Activated CD4-positive, alpha-beta T cell treated with anti-CD3 and anti-CD28 coated beads, Interleukin-2, amount 10 ng/mL, durations not matched to agents 7 days and 5 days (primary cell): ENCODE measurements at regions not wholly inside any gene's neighbourhood (a gene's known extent, or its start where the extent isn't known, plus 50 kb on each side); places are given as distances from the start of the nearest gene placed in this dataset.
"Not testable (repeated sequence)": the region's sequence is repeated elsewhere in the genome, so short reads cannot be mapped to it uniquely, and the experiment has no call there.

Experiments
- CTCF ChIA-PET: fragments of 350-600 bp; sonication (Branson Sonifier 250); formaldehyde crosslinking; loops from one replicate; lab custom pipeline; 2021; ENCODE audit warnings: antibody characterized with exemption; lab: Charles Lee
- POLR2A ChIA-PET: fragments of 350-600 bp; sonication (Branson Sonifier 250); formaldehyde crosslinking; loops from one replicate; lab custom pipeline; 2021; ENCODE audit warnings: antibody characterized with exemption; lab: Charles Lee
- DNase-seq: peaks from one replicate; pipeline ENCODE4 v3.0.0-alpha.2; 2020
- H3K27ac Mint-ChIP-seq: one replicate; pipeline ENCODE4 v1.8.0; 2021; ENCODE audit warnings: mild to moderate bottlenecking, moderate library complexity, mixed read lengths
- H3K27me3 Mint-ChIP-seq: one replicate; pipeline ENCODE4 v1.8.0; 2021; ENCODE audit warnings: mixed read lengths
- H3K36me3 Mint-ChIP-seq: one replicate; pipeline ENCODE4 v1.8.0; 2021; ENCODE audit warnings: low read depth, mixed read lengths
- H3K4me1 Mint-ChIP-seq: one replicate; pipeline ENCODE4 v1.8.0; 2021; ENCODE audit warnings: mixed read lengths
- H3K4me3 Mint-ChIP-seq: one replicate; pipeline ENCODE4 v1.8.0; 2021; ENCODE audit warnings: mild to moderate bottlenecking, moderate library complexity, mixed read lengths
- H3K9me3 Mint-ChIP-seq: one replicate; pipeline ENCODE4 v1.8.0; 2021; ENCODE audit warnings: mixed read lengths

DNA sequence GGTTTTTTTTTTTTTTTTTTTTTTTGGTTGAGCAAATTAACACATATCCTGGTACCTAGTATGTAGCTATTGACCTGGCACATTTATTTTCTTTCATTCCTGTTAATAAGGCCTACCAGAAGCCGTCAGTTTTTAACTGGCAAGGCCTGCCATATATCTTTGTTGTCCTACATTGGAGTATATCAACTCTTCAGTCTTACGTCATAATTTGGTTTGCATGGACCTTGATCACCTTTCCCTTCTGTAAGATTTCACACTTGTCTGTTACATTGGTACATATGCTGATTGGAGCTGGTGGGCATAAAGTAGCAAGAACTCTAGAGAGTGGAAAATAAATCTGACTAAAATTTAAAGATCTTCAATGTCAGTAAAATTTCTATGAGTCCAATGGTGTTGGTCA lies 1658.0 kb downstream of the C4orf33 start:
- Mint-ChIP-seq H3K4me1 (no peaks in the 10 kb centered on the region), H3K9me3 (peaks cover 4% of the 10 kb centered on the region), H3K4me3 (no peak overlapping the region), H3K27me3 (no peaks in the 10 kb centered on the region), H3K36me3 (no peaks in the 10 kb centered on the region), H3K27ac (no peak overlapping the region)
- DNase-seq = no peak
- POLR2A ChIA-PET = no interaction called here
- CTCF ChIA-PET = no interaction called here

DNA sequence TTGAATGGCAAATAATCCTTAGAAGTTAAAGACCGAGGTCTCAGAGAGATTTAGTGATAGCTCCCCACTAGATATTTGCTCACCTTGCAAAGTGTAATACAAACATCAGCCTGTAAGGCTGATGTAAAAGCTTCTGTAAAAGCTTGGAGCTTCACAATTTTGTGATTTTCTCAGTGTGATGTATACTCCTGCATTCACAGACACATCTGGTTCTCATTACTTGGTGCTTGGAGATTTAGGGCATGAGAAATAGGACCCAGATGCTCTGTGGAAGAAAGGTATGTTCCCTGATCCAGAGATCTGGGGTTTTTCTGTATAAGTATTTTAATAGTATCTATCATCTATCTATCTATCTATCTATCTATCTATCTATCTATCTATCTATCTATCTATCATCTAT lies 1664.3 kb downstream of the C4orf33 start:
- POLR2A ChIA-PET = no interaction called here
- Mint-ChIP-seq H3K27ac (no peak overlapping the region), H3K4me1 (no peaks in the 10 kb centered on the region), H3K9me3 (peaks cover 4% of the 10 kb centered on the region), H3K4me3 (no peak overlapping the region), H3K36me3 (no peaks in the 10 kb centered on the region), H3K27me3 (no peaks in the 10 kb centered on the region)
- CTCF ChIA-PET = no interaction called here
- DNase-seq = no peak

- not testable (repeated sequence) for H3K36me3 Mint-ChIP-seq
These were observed 1671.4 kb downstream of the C4orf33 start for GRCh38 chr4:130767384-130767783.

GRCh38 chr4:130772966-130773365 lies 1677.0 kb downstream of the C4orf33 start:
- H3K4me3 Mint-ChIP-seq, H3K27ac Mint-ChIP-seq, POLR2A ChIA-PET, H3K36me3 Mint-ChIP-seq, DNase-seq, H3K4me1 Mint-ChIP-seq, H3K9me3 Mint-ChIP-seq, H3K27me3 Mint-ChIP-seq: not testable (repeated sequence)
- CTCF ChIA-PET = interaction anchor here (0.7 kb wide), 1 partner anchor 28 kb away, joined by 6 read pairs; no protein-coding TSS in a partner anchor

More at GRCh38 chr4:130767384-130767783, 1671.4 kb downstream of the C4orf33 start:
- H3K27me3 Mint-ChIP-seq, H3K9me3 Mint-ChIP-seq, DNase-seq, H3K4me3 Mint-ChIP-seq, H3K27ac Mint-ChIP-seq, CTCF ChIA-PET, POLR2A ChIA-PET, H3K4me1 Mint-ChIP-seq: not testable (repeated sequence)

DNA sequence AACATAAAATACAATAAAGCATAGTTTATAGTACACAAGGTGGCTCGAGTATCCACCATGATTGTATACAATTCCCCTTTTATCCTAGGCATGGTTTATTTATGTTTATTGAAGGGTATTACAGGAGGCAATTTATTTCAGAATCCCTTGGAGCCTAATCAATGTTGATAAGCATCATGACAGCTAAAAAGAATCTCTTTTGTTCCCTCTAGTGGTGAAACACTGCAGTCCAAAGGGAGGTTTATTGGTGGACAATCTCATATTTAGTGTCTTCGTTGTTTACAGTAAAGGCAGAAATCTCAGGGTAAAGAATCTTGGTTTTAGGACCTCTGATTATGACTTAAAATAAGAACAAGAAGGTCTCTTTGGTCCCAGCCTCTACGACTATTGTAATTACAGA lies 1712.5 kb downstream of the C4orf33 start:
- H3K27ac Mint-ChIP-seq = no peak overlapping the region

GRCh38 chr4:130812117-130812765 lies 1716.3 kb downstream of the C4orf33 start:
- Mint-ChIP-seq H3K4me1 (no peaks in the 10 kb centered on the region), H3K9me3 (no peaks in the 10 kb centered on the region)

More for the DNA sequence above, 1712.5 kb downstream of the C4orf33 start:
- no peak for DNase-seq
- ChIA-PET POLR2A (no interaction called here), CTCF (no interaction called here)
- Mint-ChIP-seq H3K9me3 (no peaks in the 10 kb centered on the region), H3K27me3 (no peaks in the 10 kb centered on the region), H3K4me1 (no peaks in the 10 kb centered on the region), H3K4me3 (no peak overlapping the region), H3K36me3 (no peaks in the 10 kb centered on the region)

DNA sequence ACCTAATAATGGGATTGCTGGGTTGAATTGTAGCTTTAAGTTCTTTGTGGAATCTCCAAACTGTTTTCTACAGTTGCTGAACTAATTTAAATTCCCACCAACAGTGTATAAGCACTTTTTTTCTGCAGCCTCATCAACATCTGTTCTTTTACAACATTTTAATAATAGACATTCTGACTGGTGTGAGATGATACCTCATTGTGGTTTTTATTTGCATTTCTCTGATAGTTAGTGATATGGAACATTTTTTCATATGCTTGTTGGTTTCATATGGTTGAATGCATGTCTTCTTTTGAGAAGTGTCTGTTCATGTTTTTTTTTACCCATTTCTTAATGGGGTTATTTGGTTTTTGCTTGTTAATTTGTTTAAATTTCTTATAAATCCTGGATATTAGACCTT lies 1718.9 kb downstream of the C4orf33 start:
- H3K4me1 Mint-ChIP-seq = no peaks in the 10 kb centered on the region
- H3K27ac Mint-ChIP-seq = no peak overlapping the region
- no peaks in the 10 kb centered on the region for H3K27me3 Mint-ChIP-seq
- H3K9me3 Mint-ChIP-seq = no peaks in the 10 kb centered on the region
- no peak overlapping the region for H3K4me3 Mint-ChIP-seq
- ChIA-PET CTCF (no interaction called here), POLR2A (no interaction called here)
- DNase-seq = no peak
- no peaks in the 10 kb centered on the region for H3K36me3 Mint-ChIP-seq

More at GRCh38 chr4:130812117-130812765, 1716.3 kb downstream of the C4orf33 start:
- H3K27ac Mint-ChIP-seq = no peak overlapping the region
- no peak overlapping the region for H3K4me3 Mint-ChIP-seq
- H3K27me3 Mint-ChIP-seq = no peaks in the 10 kb centered on the region
- H3K36me3 Mint-ChIP-seq = no peaks in the 10 kb centered on the region
- DNase-seq = no peak
- POLR2A ChIA-PET = no interaction called here
- CTCF ChIA-PET = no interaction called here

- H3K9me3 Mint-ChIP-seq = no peaks in the 10 kb centered on the region
- CTCF ChIA-PET = no interaction called here
- no peak for DNase-seq
- no peak overlapping the region for H3K4me3 Mint-ChIP-seq
- H3K27me3 Mint-ChIP-seq = no peaks in the 10 kb centered on the region
- no peak overlapping the region for H3K27ac Mint-ChIP-seq
- POLR2A ChIA-PET = no interaction called here
- H3K4me1 Mint-ChIP-seq = no peaks in the 10 kb centered on the region
- H3K36me3 Mint-ChIP-seq = no peaks in the 10 kb centered on the region
These were observed 1724.5 kb downstream of the C4orf33 start for GRCh38 chr4:130820448-130820847.

DNA sequence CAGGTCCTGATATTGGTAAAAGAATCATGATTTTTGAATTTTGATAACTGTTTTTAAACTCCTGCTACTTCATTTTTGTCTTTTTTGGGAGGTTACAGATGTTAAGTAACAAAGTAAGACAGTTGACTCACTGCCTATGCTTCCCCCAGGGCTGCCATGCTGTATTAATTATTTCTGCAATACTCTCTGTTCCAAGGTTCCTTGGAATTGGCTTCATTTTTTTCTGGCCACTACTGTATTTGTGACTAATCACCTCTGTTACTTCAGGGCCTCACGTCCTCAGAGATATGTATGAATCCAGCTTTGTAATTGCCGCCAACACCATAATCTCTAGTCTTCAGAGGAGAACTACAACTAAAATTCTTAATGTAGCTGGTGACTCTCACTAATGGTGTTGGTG lies 1729.3 kb downstream of the C4orf33 start:
- ChIA-PET POLR2A (no interaction called here), CTCF (no interaction called here)
- Mint-ChIP-seq H3K4me3 (no peak overlapping the region), H3K36me3 (no peaks in the 10 kb centered on the region), H3K9me3 (no peaks in the 10 kb centered on the region), H3K27me3 (no peaks in the 10 kb centered on the region), H3K27ac (no peak overlapping the region), H3K4me1 (no peaks in the 10 kb centered on the region)
- DNase-seq = no peak

DNA sequence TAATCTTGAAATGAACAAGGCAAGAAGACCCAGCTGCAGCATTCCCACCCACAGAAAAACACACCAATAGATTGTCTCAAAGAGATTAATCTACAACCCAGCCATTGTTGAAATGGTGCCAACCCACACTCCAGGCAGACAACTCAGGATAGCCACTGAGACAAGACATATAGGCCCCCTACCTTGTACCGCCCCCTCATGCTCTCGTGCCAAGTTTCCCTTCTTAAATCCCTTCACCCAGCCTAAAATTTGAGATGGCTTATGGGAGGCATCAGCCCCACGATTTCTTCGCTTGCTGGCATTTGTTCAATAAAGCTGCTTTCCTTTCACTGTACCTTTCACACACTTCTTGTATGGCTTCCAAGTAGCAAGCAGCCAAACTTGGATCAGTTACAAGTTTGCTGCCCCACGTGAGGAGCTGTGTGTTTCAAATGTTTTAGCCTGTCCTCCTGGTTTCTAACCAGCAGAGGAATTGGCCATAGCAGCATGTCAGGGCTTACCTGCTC lies 1754.1 kb downstream of the C4orf33 start:
- Mint-ChIP-seq H3K27ac (no peak overlapping the region), H3K9me3 (peaks cover 2% of the 10 kb centered on the region), H3K4me3 (no peak overlapping the region), H3K4me1 (no peaks in the 10 kb centered on the region), H3K27me3 (no peaks in the 10 kb centered on the region), H3K36me3 (no peaks in the 10 kb centered on the region)
- ChIA-PET POLR2A (no interaction called here), CTCF (no interaction called here)
- no peak for DNase-seq

DNA sequence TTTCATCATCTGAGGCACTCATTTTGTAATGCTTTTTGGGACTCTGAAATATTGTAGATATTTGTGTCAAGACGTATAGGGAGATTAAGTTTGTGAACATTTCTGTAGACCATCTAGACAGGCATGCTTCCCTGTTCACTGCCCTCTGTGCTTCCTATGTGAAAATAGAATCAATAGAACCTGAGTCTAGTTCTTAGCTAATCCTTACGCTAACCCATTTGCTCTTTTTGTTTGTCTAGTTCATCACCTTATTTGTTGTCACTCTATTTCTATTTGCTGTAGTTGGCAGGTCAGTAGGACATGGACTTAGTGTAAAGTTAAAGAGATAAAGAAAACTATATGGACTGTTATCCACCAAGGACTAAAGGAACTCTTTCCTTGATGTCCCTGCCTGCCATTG lies 1755.2 kb downstream of the C4orf33 start:
- ChIA-PET CTCF (no interaction called here), POLR2A (no interaction called here)
- no peak overlapping the region for H3K4me3 Mint-ChIP-seq
- peaks cover 2% of the 10 kb centered on the region for H3K9me3 Mint-ChIP-seq
- no peaks in the 10 kb centered on the region for H3K4me1 Mint-ChIP-seq
- H3K36me3 Mint-ChIP-seq = no peaks in the 10 kb centered on the region
- no peak overlapping the region for H3K27ac Mint-ChIP-seq
- no peak for DNase-seq
- H3K27me3 Mint-ChIP-seq = no peaks in the 10 kb centered on the region

DNA sequence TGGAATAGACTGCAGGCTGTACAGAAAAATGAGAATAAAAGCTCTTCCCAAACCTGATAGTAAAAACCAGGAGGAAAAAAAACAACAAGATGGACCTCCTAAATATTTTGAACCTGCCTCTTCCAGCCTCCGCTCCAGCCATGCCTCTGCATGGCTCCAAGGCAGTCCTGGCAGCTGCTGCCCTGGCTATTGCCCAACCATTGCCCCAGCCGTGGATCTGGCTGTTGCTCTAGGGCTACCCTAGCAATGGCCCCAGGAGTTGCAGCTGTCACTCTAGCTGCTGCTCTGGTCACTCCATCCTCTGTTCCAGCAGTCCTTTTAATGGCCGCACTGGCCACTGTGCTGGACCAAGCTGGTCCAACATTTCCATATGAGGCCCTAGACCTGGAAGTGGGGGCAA lies 1756.0 kb downstream of the C4orf33 start:
- DNase-seq = no peak
- H3K27me3 Mint-ChIP-seq = no peaks in the 10 kb centered on the region
- H3K9me3 Mint-ChIP-seq = peaks cover 2% of the 10 kb centered on the region
- H3K4me3 Mint-ChIP-seq = no peak overlapping the region
- no peaks in the 10 kb centered on the region for H3K4me1 Mint-ChIP-seq
- no peak overlapping the region for H3K27ac Mint-ChIP-seq
- ChIA-PET POLR2A (no interaction called here), CTCF (no interaction called here)
- H3K36me3 Mint-ChIP-seq = no peaks in the 10 kb centered on the region

GRCh38 chr4:130855533-130855932 lies 1759.6 kb downstream of the C4orf33 start:
- no peaks in the 10 kb centered on the region for H3K4me1 Mint-ChIP-seq
- peaks cover 4% of the 10 kb centered on the region for H3K9me3 Mint-ChIP-seq
- ChIA-PET POLR2A (no interaction called here), CTCF (no interaction called here)
- H3K36me3 Mint-ChIP-seq = no peaks in the 10 kb centered on the region
- no peak for DNase-seq
- no peak overlapping the region for H3K27ac Mint-ChIP-seq
- H3K4me3 Mint-ChIP-seq = no peak overlapping the region
- H3K27me3 Mint-ChIP-seq = no peaks in the 10 kb centered on the region

- ChIA-PET POLR2A (no interaction called here), CTCF (no interaction called here)
- Mint-ChIP-seq H3K4me3 (no peak overlapping the region), H3K27ac (no peak overlapping the region), H3K4me1 (no peaks in the 10 kb centered on the region), H3K9me3 (peaks cover 2% of the 10 kb centered on the region), H3K36me3 (no peaks in the 10 kb centered on the region), H3K27me3 (no peaks in the 10 kb centered on the region)
- no peak for DNase-seq
These were observed 1764.0 kb downstream of the C4orf33 start for GRCh38 chr4:130859991-130860390.
